Tibial nerve (tissue), 3 donors: ENCODE measurements at regions not wholly inside any gene's neighbourhood (a gene's known extent, or its start where the extent isn't known, plus 50 kb on each side); places are given as distances from the start of the nearest gene placed in this dataset.

Experiments
- CTCF ChIP-seq, 5 experiments: fragments of 200-600 bp in 3 of 5; fragments of 450-650 bp in 2 of 5; sonication (generic) in 3 of 5; IDR thresholded peaks; one replicate each; pipeline ENCODE4 v1.5.1; 2016 to 2019; ENCODE audit warnings: antibody characterized with exemption in 5 of 5, mild to moderate bottlenecking in 3 of 5, moderate library complexity in 2 of 5
- POLR2A ChIP-seq, 2 donors: fragments of 450-650 bp; IDR thresholded peaks; one replicate each; pipeline ENCODE4 v1.6.1; 2017; ENCODE audit warnings: antibody characterized with exemption in 2 of 2, mild to moderate bottlenecking in 2 of 2, moderate library complexity in 2 of 2

GRCh38 chr10:71116426-71116825 lies 95.9 kb upstream of the UNC5B start:
- no peak for TF ChIP-seq CTCF (IDR thresholded peaks at IDR 0.05)
- no peak for TF ChIP-seq POLR2A (IDR thresholded peaks at IDR 0.05)
